ENCODE measurements at regions not wholly inside any gene's neighbourhood (a gene's known extent, or its start where the extent isn't known, plus 50 kb on each side); places are given as distances from the start of the nearest gene placed in this dataset.

DNA sequence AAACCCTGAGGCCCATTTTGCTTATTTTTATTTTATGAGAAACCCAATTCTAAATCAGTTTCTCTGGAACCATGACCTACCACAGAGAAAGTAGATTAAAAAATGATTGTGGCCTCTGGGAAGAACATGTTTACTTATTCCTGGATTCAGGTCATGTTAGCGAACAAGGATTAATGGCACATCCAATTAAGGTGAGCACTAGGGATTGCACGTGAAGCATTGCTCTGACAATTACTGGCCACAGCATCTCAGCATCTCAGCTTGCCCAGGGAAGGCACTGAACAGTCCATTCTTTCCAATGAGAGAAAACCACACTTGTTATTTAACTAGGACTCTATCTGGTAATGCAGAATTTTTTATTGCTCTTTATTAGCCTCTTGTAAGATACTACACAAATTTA is 119.8 kb downstream of the ZNF330 start:
- TF ChIP-seq POLR2AphosphoS5 (IDR thresholded peaks at IDR 0.05) = no peak
- TF ChIP-seq, protein P1, sequence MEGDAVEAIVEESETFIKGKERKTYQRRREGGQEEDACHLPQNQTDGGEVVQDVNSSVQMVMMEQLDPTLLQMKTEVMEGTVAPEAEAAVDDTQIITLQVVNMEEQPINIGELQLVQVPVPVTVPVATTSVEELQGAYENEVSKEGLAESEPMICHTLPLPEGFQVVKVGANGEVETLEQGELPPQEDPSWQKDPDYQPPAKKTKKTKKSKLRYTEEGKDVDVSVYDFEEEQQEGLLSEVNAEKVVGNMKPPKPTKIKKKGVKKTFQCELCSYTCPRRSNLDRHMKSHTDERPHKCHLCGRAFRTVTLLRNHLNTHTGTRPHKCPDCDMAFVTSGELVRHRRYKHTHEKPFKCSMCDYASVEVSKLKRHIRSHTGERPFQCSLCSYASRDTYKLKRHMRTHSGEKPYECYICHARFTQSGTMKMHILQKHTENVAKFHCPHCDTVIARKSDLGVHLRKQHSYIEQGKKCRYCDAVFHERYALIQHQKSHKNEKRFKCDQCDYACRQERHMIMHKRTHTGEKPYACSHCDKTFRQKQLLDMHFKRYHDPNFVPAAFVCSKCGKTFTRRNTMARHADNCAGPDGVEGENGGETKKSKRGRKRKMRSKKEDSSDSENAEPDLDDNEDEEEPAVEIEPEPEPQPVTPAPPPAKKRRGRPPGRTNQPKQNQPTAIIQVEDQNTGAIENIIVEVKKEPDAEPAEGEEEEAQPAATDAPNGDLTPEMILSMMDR (IDR thresholded peaks at IDR 0.05 in 8 of 11, conservative IDR thresholded peaks at IDR 0.05 in 3 of 11) = no peak
- no peak for TF ChIP-seq POLR2A (IDR thresholded peaks at IDR 0.05)
- intact Hi-C loops (cut with DNase I; ENCODE audit: low total_unique reads) = no loop called here
- H3K27me3 ChIP-seq (replicated peaks in 1 of 7) = no peaks in the 10 kb centered on the region

DNA sequence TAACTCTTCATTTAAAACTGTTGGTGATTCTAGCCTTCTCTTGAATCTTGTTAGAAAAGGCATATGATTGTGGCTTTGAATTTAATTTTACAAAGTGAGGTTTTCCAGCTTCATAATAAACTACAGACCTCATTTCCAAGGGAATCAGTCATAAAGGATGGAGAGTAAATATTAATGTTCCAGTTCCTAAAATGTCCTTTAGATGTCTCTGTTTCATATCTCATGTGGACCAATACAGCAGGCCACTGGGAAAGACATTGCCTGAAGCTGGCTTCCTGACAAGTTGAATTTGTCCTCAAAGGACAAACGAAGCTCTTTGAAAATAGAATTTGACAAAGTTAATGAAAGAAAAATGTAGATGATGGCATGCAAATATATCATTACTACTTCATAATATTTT is 125.4 kb downstream of the ZNF330 start:
- WGBS, 5 donors = 3 to 12% (median 7%) methylated on average over 1 of the region's 1 CpG
- no peaks in the 10 kb centered on the region for H3K27me3 ChIP-seq (replicated peaks in 1 of 7)
- DNase-seq = no peak
- H3K4me3 ChIP-seq = no peak overlapping the region
- no peaks in the 10 kb centered on the region for H3K36me3 ChIP-seq
- H3K4me1 ChIP-seq = peaks cover 0 to 19% (median 7%) of the 10 kb centered on the region in 6 donors
- TF ChIP-seq POLR2AphosphoS5 (IDR thresholded peaks at IDR 0.05) (no peak), POLR2A (IDR thresholded peaks at IDR 0.05) (no peak)
- TF ChIP-seq, protein P1 (IDR thresholded peaks at IDR 0.05 in 8 of 11, conservative IDR thresholded peaks at IDR 0.05 in 3 of 11) = peak in 7 of 11 experiments; percentile 26 to 49 (median 37)
- intact Hi-C loops (cut with DNase I; ENCODE audit: low total_unique reads) = no loop called here
- no peak overlapping the region for H3K27ac ChIP-seq
- H3K9me3 ChIP-seq = no peaks in the 10 kb centered on the region

More for the DNA sequence above, 119.8 kb downstream of the ZNF330 start:
- Histone ChIP-seq H3K27ac (no peak overlapping the region), H3K9me3 (no peaks in the 10 kb centered on the region), H3K36me3 (no peaks in the 10 kb centered on the region), H3K4me1 (no peaks in the 10 kb centered on the region), H3K4me3 (no peak overlapping the region)
- DNase-seq = no peak
- 91 to 99% (median 96%) methylated on average over 2 of the region's 2 CpGs for WGBS, 5 donors

DNA sequence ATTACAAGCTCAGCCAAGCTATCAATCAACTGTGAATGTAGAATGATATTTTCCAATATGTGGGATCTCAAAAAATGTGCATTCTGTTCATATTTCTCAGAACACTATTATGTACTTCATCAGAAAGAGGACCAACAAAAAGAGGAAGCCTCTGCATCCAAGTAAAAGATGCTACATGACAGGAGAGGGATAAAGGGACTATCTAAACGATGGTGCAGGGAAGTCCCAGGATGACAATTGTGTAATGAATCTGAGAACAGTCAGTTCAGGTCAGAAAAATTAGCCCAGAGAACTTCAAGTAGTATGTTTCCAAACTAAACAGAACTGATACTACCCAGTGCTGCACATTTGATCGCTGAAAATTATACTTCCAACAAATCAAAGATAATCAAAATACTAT is 127.0 kb downstream of the ZNF330 start:
- no peak for TF ChIP-seq POLR2AphosphoS5 (IDR thresholded peaks at IDR 0.05)
- TF ChIP-seq, protein P1 (IDR thresholded peaks at IDR 0.05 in 8 of 11, conservative IDR thresholded peaks at IDR 0.05 in 3 of 11) = no peak
- TF ChIP-seq POLR2A (IDR thresholded peaks at IDR 0.05) = no peak
- 54 to 72% (median 58%) methylated on average over 2 of the region's 2 CpGs for WGBS, 5 donors
- Histone ChIP-seq H3K4me3 (no peak overlapping the region), H3K27ac (peak overlapping the region in 5 of 8 donors; percentile 6 to 84 (median 69)), H3K27me3 (replicated peaks in 1 of 7) (no peaks in the 10 kb centered on the region), H3K36me3 (no peaks in the 10 kb centered on the region), H3K9me3 (no peaks in the 10 kb centered on the region), H3K4me1 (peaks cover 0 to 25% (median 7%) of the 10 kb centered on the region in 6 donors)
- no peak for DNase-seq
- intact Hi-C loops (cut with DNase I; ENCODE audit: low total_unique reads) = no loop called here

DNA sequence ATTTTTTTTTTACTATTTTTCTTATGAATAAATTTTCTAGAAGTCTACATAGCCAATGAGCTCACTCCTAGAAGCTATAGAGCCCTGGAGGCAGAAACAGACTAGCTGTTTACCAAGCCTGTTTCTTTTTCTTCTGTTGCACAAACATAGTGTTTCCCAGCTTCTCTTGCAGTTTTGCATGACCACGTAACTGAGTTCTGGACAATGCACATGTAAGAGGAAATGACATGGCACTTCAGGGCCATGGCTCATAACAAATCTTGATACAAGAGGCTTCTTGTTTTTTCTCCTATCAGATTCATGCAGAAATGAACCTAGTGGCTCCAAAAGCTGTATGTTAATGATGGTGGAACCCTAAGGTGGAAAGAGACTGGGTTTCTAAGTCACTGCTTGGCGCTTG is 127.4 kb downstream of the ZNF330 start:
- no peaks in the 10 kb centered on the region for H3K27me3 ChIP-seq (replicated peaks in 1 of 7)
- no peak overlapping the region for H3K4me3 ChIP-seq
- no peaks in the 10 kb centered on the region for H3K9me3 ChIP-seq
- WGBS, 5 donors = 49 to 70% (median 56%) methylated on average over 2 of the region's 2 CpGs
- no peak for DNase-seq
- H3K27ac ChIP-seq = peak overlapping the region in 6 of 8 donors; percentile 21 to 84 (median 61)
- intact Hi-C loops (cut with DNase I; ENCODE audit: low total_unique reads) = no loop called here
- peaks cover 0 to 29% (median 7%) of the 10 kb centered on the region in 6 donors for H3K4me1 ChIP-seq
- no peaks in the 10 kb centered on the region for H3K36me3 ChIP-seq
- no peak for TF ChIP-seq POLR2A (IDR thresholded peaks at IDR 0.05)
- TF ChIP-seq, protein P1 (IDR thresholded peaks at IDR 0.05 in 8 of 11, conservative IDR thresholded peaks at IDR 0.05 in 3 of 11) = no peak
- no peak for TF ChIP-seq POLR2AphosphoS5 (IDR thresholded peaks at IDR 0.05)
